ENCODE measurements at regions not wholly inside any gene's neighbourhood (a gene's known extent, or its start where the extent isn't known, plus 50 kb on each side); places are given as distances from the start of the nearest gene placed in this dataset.

DNA sequence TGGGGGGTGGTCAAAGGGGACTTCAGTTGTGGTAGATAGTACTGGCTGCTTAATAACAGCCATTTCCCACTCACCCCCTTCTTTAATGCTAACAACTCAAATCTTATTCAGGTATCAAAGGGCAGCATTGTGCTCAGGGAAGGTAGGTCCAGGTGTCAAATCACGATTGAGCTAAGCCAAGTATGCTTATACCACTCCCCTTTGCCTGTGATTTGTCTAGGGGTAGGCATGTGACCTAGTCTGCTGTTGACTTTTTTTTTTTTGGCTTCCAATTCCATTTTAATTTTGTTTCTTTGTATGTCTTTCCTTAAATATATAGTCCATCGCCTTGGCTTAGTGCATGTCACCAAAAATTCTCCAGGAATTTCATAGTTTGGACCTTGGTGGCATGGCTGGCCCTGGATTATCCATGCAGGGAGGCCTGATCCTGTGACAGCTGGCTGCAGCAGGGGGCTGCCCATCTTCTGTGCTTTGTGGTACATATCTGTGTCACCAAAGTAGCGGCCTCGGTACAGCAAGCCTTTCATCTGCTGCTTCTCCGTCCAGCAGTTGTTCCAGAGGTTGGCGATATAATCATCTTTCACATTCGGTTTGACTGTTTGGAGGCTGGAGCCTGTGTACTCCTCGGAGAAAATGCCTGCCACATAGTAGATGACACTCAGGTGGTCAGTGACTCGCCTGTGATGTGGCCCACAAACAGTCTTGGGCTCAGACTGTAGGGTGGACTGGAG lies 68.1 kb upstream of the SPRED2 start:
- TF ChIP-seq, protein P1, sequence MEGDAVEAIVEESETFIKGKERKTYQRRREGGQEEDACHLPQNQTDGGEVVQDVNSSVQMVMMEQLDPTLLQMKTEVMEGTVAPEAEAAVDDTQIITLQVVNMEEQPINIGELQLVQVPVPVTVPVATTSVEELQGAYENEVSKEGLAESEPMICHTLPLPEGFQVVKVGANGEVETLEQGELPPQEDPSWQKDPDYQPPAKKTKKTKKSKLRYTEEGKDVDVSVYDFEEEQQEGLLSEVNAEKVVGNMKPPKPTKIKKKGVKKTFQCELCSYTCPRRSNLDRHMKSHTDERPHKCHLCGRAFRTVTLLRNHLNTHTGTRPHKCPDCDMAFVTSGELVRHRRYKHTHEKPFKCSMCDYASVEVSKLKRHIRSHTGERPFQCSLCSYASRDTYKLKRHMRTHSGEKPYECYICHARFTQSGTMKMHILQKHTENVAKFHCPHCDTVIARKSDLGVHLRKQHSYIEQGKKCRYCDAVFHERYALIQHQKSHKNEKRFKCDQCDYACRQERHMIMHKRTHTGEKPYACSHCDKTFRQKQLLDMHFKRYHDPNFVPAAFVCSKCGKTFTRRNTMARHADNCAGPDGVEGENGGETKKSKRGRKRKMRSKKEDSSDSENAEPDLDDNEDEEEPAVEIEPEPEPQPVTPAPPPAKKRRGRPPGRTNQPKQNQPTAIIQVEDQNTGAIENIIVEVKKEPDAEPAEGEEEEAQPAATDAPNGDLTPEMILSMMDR (IDR thresholded peaks at IDR 0.05) = no peak
- no peak for TF ChIP-seq POLR2A (IDR thresholded peaks at IDR 0.05)
